ENCODE measurements at regions not wholly inside any gene's neighbourhood (a gene's known extent, or its start where the extent isn't known, plus 50 kb on each side); places are given as distances from the start of the nearest gene placed in this dataset.

- TF ChIP-seq REST (IDR thresholded peaks at IDR 0.05; ENCODE audit: borderline replicate concordance) (peak; percentile 27; the same call in 1 of the 2 replicates), REST (CRISPR knock-in tag; IDR thresholded peaks at IDR 0.05; ENCODE audit: low read depth) (no peak), CTCFL (IDR thresholded peaks at IDR 0.05; ENCODE audit: borderline replicate concordance, insufficient read depth, low read depth, low read length, poor library complexity, severe bottlenecking) (peak; percentile 61), ETV5 (CRISPR knock-in tag; IDR thresholded peaks at IDR 0.05; ENCODE audit: low read depth) (peak; percentile 34; the same call in 1 of the 2 replicates), SMC3 (conservative IDR thresholded peaks at IDR 0.05; ENCODE audit: insufficient read depth, low read depth, low read length) (peak; percentile 53)
These were observed 112.2 kb downstream of the TEX26 start (continued) for GRCh38 chr13:31044364-31045285.

All from K562 (cell line).